CD4-positive, alpha-beta T cell (primary cell): ENCODE measurements at regions not wholly inside any gene's neighbourhood (a gene's known extent, or its start where the extent isn't known, plus 50 kb on each side); places are given as distances from the start of the nearest gene placed in this dataset.

Experiments used
- ATAC-seq: fragments of 200-7000 bp; cut with Tn5 transposase; one replicate; pipeline ENCODE4 v1.10.0; 2022; ENCODE audit warnings: mild to moderate bottlenecking; ENCODE audit not compliant: poor library complexity
- CTCF ChIA-PET: fragments of 350-600 bp; sonication (Branson Sonifier 250); formaldehyde crosslinking; loops from one replicate; lab custom pipeline; 2021; ENCODE audit warnings: antibody characterized with exemption, inconsistent platforms; lab: Charles Lee
- POLR2A ChIA-PET: fragments of 350-600 bp; sonication (Branson Sonifier 250); formaldehyde crosslinking; loops from one replicate; lab custom pipeline; 2021; ENCODE audit warnings: antibody characterized with exemption, inconsistent platforms; lab: Charles Lee
- DNase-seq, 14 experiments: peaks; one replicate each; pipeline ENCODE4 v3.0.0-alpha.2; 2013 to 2020; ENCODE audit warnings: mixed read lengths in 2 of 14
- H3K27ac ChIP-seq, 2 donors: one replicate each; pipeline versions ENCODE4 v1.5.1 to v1.7.0; 2013; ENCODE audit warnings: low read length in 2 of 2, low read depth in 1 of 2, mild to moderate bottlenecking in 1 of 2
- H3K27me3 ChIP-seq, 2 experiments: 1 replicate in 1 of 2; 2 replicates in 1 of 2; pipeline versions ENCODE4 v1.6.1 to v1.7.0; 2013; ENCODE audit warnings: low read length in 2 of 2, control low read depth in 1 of 2, mild to moderate bottlenecking in 1 of 2, moderate library complexity in 1 of 2; ENCODE audit not compliant: insufficient read depth in 2 of 2, control insufficient read depth in 1 of 2
- H3K36me3 ChIP-seq: one replicate; pipeline ENCODE4 v1.6.1; 2013; ENCODE audit warnings: low read length, control low read depth; ENCODE audit not compliant: insufficient read depth
- H3K4me1 ChIP-seq: one replicate; pipeline ENCODE4 v1.6.1; 2013; ENCODE audit warnings: low read length, control low read depth; ENCODE audit not compliant: insufficient read depth
- H3K4me3 ChIP-seq: one replicate; pipeline ENCODE4 v1.5.1; 2013; ENCODE audit warnings: mild to moderate bottlenecking, low read length, moderate library complexity
- H3K9me3 ChIP-seq, 2 experiments: 1 replicate in 1 of 2; 2 replicates in 1 of 2; pipeline versions ENCODE4 v1.6.1 to v1.7.0; 2013; ENCODE audit warnings: low read length in 2 of 2, mild to moderate bottlenecking in 2 of 2, control low read depth in 1 of 2, moderate library complexity in 1 of 2; ENCODE audit not compliant: control insufficient read depth in 1 of 2, insufficient read depth in 1 of 2
- H3K27ac Mint-ChIP-seq: one replicate; pipeline ENCODE4 v1.8.0; 2020; ENCODE audit warnings: mixed read lengths
- H3K27me3 Mint-ChIP-seq: one replicate; pipeline ENCODE4 v1.8.0; 2021; ENCODE audit warnings: mixed read lengths
- H3K36me3 Mint-ChIP-seq: one replicate; pipeline ENCODE4 v1.8.0; 2021; ENCODE audit warnings: low read depth, mixed read lengths
- H3K4me1 Mint-ChIP-seq: one replicate; pipeline ENCODE4 v1.8.0; 2021; ENCODE audit warnings: low read depth, mixed read lengths
- H3K4me3 Mint-ChIP-seq: one replicate; pipeline ENCODE4 v1.8.0; 2020; ENCODE audit warnings: mild to moderate bottlenecking, mixed read lengths
- H3K9me3 Mint-ChIP-seq: one replicate; pipeline ENCODE4 v1.8.0; 2020; ENCODE audit warnings: mixed read lengths
- CTCF ChIP-seq: fragments of 200-600 bp; IDR thresholded peaks from one replicate; pipeline ENCODE4 v1.8.0; 2022; ENCODE audit warnings: antibody characterized with exemption, mild to moderate bottlenecking
- intact Hi-C, 2 experiments: fragments of 100-400 bp; cut with DNase I in 1 of 2; cut with micrococcal nuclease in 1 of 2; formaldehyde crosslinking; loops; one replicate each; pipeline versions ENCODE4 v1.15.1 to v1.9.0; 2023 to 2025; cut with DNase I, micrococcal nuclease

GRCh38 chr4:8761824-8762205 lies 109.8 kb downstream of the HMX1 start:
- no peaks in the 10 kb centered on the region for H3K4me1 Mint-ChIP-seq
- ChIA-PET CTCF (no interaction called here), POLR2A (no interaction called here)
- no peak for TF ChIP-seq CTCF
- ATAC-seq, result no peak
- H3K27ac Mint-ChIP-seq, result no peak overlapping the region
- H3K36me3 Mint-ChIP-seq, result no peaks in the 10 kb centered on the region
- intact Hi-C loops, result no loop called here
- no peak overlapping the region for H3K4me3 Mint-ChIP-seq
- peaks cover 0 to 2% of the 10 kb centered on the region in 2 experiments for H3K27me3 ChIP-seq
- peaks cover 0 to 11% of the 10 kb centered on the region in 2 experiments for H3K9me3 ChIP-seq
- no peak for DNase-seq
- no peaks in the 10 kb centered on the region for H3K9me3 Mint-ChIP-seq
- H3K4me1 ChIP-seq, result no peaks in the 10 kb centered on the region
- H3K27me3 Mint-ChIP-seq, result no peaks in the 10 kb centered on the region
- H3K4me3 ChIP-seq, result no peak overlapping the region
- no peak overlapping the region for H3K27ac ChIP-seq
- H3K36me3 ChIP-seq, result no peaks in the 10 kb centered on the region

- ATAC-seq, result no peak
- TF ChIP-seq CTCF, result no peak
- POLR2A ChIA-PET, result no interaction called here
Measured at GRCh38 chr4:8761167-8761823, 110.3 kb downstream of the HMX1 start.

GRCh38 chr4:8760561-8760960 lies 111.1 kb downstream of the HMX1 start:
- intact Hi-C loops, result no loop called here
- Mint-ChIP-seq H3K4me3 (no peak overlapping the region), H3K4me1 (no peaks in the 10 kb centered on the region), H3K27me3 (no peaks in the 10 kb centered on the region), H3K36me3 (no peaks in the 10 kb centered on the region), H3K27ac (no peak overlapping the region), H3K9me3 (no peaks in the 10 kb centered on the region)
- H3K36me3 ChIP-seq, result no peaks in the 10 kb centered on the region
- H3K4me1 ChIP-seq, result no peaks in the 10 kb centered on the region
- no peak for TF ChIP-seq CTCF
- no peak overlapping the region for H3K27ac ChIP-seq
- H3K9me3 ChIP-seq, result peaks cover 0 to 11% of the 10 kb centered on the region in 2 experiments
- no peak overlapping the region for H3K4me3 ChIP-seq
- ChIA-PET POLR2A (no interaction called here), CTCF (no interaction called here)
- no peak for ATAC-seq
- DNase-seq, result no peak
- no peaks in the 10 kb centered on the region for H3K27me3 ChIP-seq

More at GRCh38 chr4:8761167-8761823, 110.3 kb downstream of the HMX1 start:
- Mint-ChIP-seq H3K4me3 (no peak overlapping the region), H3K27me3 (no peaks in the 10 kb centered on the region), H3K27ac (no peak overlapping the region), H3K9me3 (no peaks in the 10 kb centered on the region), H3K36me3 (no peaks in the 10 kb centered on the region), H3K4me1 (no peaks in the 10 kb centered on the region)
- H3K4me1 ChIP-seq, result no peaks in the 10 kb centered on the region
- DNase-seq, result no peak
- H3K9me3 ChIP-seq, result peaks cover 0 to 11% of the 10 kb centered on the region in 2 experiments
- no peak overlapping the region for H3K27ac ChIP-seq
- CTCF ChIA-PET, result no interaction called here
- H3K27me3 ChIP-seq, result peaks cover 0 to under 1% of the 10 kb centered on the region in 2 experiments
- intact Hi-C loops, result no loop called here
- no peaks in the 10 kb centered on the region for H3K36me3 ChIP-seq
- no peak overlapping the region for H3K4me3 ChIP-seq
